Esophagus muscularis mucosa (tissue), 4 donors: ENCODE measurements at regions not wholly inside any gene's neighbourhood (a gene's known extent, or its start where the extent isn't known, plus 50 kb on each side); places are given as distances from the start of the nearest gene placed in this dataset.

Experiments
- EP300 ChIP-seq: sonication (generic); formaldehyde crosslinking; IDR thresholded peaks from one replicate; pipeline ENCODE4 v1.6.1; 2017; ENCODE audit warnings: antibody characterized with exemption
- POLR2AphosphoS5 ChIP-seq, 2 donors: sonication (generic); formaldehyde crosslinking; IDR thresholded peaks; one replicate each; pipeline ENCODE4 v1.6.1; 2017; ENCODE audit warnings: antibody characterized with exemption in 2 of 2
- TF ChIP-seq, protein P1 (sequence below), 3 experiments: fragments of 200-600 bp in 2 of 3; fragments of 450-650 bp in 1 of 3; sonication (generic) in 2 of 3; IDR thresholded peaks; one replicate each; pipeline ENCODE4 v1.5.1; 2017 to 2019; ENCODE audit warnings: antibody characterized with exemption in 3 of 3, mild to moderate bottlenecking in 2 of 3, moderate library complexity in 1 of 3

DNA sequence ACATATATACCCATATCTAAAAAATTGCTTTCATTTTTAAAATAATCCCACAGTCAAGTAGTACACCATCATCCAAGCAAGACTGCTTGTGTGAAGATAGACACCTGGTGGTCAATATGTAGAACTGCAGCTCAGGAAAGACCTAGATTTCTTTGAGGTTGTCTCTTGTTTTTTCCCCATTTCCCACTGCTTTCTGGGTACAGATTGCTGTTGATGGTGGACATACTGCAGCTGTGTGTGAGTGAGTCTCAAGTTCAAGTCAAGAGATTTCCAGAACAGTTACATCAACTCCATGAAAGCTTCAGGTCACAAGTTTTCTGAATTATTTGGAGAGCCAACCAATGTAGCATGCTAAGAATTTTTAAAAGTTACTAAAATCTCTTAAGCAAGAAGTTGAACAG, 306.4 kb downstream of the DUSP10 start:
- TF ChIP-seq, protein P1, sequence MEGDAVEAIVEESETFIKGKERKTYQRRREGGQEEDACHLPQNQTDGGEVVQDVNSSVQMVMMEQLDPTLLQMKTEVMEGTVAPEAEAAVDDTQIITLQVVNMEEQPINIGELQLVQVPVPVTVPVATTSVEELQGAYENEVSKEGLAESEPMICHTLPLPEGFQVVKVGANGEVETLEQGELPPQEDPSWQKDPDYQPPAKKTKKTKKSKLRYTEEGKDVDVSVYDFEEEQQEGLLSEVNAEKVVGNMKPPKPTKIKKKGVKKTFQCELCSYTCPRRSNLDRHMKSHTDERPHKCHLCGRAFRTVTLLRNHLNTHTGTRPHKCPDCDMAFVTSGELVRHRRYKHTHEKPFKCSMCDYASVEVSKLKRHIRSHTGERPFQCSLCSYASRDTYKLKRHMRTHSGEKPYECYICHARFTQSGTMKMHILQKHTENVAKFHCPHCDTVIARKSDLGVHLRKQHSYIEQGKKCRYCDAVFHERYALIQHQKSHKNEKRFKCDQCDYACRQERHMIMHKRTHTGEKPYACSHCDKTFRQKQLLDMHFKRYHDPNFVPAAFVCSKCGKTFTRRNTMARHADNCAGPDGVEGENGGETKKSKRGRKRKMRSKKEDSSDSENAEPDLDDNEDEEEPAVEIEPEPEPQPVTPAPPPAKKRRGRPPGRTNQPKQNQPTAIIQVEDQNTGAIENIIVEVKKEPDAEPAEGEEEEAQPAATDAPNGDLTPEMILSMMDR (IDR thresholded peaks at IDR 0.05): peak; percentile 93 to 99 (median 95)
- TF ChIP-seq POLR2AphosphoS5 (IDR thresholded peaks at IDR 0.05) (peak in 1 of 2 donors; percentile 34), EP300 (no peak)
